HG03442 (cell line): ENCODE measurements at regions not wholly inside any gene's neighbourhood (a gene's known extent, or its start where the extent isn't known, plus 50 kb on each side); places are given as distances from the start of the nearest gene placed in this dataset.
"Not testable (repeated sequence)": the region's sequence is repeated elsewhere in the genome, so short reads cannot be mapped to it uniquely, and the experiment has no call there.

Experiments used
- ATAC-seq: cut with Tn5 transposase; IDR thresholded peaks from one replicate; pipeline ENCODE4 v1.9.1; 2021; ENCODE audit warnings: mild to moderate bottlenecking, moderate library complexity; ENCODE audit not compliant: unreplicated experiment

GRCh38 chr6:44037847-44038542 is 89.3 kb downstream of the MRPL14 start:
- ATAC-seq: no peak

DNA sequence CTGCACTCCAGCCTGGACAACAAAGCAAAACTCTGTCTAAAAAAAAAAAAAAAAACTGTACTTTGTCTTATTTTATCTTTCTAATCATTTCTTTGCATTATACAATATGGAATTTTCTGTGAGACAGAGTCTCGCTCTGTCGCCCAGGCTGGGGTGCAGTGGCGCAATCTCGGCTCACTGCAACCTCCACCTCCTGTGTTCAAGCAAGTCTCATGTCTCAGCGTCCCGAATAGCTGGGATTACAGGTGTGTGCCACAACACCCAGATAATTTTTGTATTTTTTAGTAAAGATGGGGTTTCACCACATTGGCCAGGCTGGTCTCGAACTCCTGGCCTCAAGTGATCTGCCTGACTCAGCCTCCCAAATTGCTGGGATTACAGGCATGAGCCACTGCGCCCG is 90.0 kb downstream of the MRPL14 start:
- not testable (repeated sequence) for ATAC-seq

GRCh38 chr6:44036699-44037101 is 90.6 kb downstream of the MRPL14 start:
- ATAC-seq: no peak

DNA sequence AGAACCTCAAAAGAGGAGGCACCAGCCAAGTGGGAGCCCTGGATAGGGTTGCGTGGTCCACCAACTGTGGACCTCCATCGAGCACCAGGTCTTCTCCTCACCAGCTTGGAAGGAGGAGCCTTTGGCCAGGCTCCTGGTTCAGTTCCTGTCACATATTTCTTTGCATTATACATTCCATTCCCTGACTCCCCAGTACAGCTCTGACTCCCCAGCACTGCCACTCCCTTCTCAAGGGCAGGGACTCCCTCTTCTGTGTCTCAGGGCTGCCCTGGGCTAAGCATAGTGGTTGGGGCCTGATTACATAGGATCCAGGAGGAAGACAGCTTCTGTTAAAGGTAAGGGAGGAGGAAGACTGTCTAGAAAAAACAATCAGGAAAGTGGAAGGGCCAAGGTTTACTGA is 91.1 kb downstream of the MRPL14 start:
- ATAC-seq: no peak

GRCh38 chr6:44035621-44036020 is 91.6 kb downstream of the MRPL14 start:
- ATAC-seq: no peak

DNA sequence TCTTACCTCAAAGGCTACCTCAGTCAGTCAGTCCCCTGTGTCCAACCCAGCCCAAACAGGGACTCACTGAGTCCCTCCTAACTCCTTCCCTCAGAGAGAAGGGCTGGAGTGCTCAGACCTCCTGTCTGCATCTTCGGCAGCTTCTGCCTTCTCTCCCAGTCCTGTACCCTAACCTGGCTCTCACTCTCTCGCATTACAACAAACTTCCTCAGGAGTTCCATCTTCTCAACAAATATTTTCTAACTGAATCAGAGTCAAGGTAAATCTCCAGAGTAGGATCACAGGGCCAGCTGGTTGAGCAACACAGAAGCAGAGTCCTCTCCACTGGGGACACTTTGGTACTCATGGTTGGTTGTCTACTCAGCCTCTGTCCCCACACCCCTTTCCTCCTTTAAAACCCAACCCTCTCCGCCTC is 92.3 kb downstream of the MRPL14 start:
- no peak for ATAC-seq

- ATAC-seq: no peak
Observed at GRCh38 chr6:44034391-44034861, 92.8 kb downstream of the MRPL14 start.

DNA sequence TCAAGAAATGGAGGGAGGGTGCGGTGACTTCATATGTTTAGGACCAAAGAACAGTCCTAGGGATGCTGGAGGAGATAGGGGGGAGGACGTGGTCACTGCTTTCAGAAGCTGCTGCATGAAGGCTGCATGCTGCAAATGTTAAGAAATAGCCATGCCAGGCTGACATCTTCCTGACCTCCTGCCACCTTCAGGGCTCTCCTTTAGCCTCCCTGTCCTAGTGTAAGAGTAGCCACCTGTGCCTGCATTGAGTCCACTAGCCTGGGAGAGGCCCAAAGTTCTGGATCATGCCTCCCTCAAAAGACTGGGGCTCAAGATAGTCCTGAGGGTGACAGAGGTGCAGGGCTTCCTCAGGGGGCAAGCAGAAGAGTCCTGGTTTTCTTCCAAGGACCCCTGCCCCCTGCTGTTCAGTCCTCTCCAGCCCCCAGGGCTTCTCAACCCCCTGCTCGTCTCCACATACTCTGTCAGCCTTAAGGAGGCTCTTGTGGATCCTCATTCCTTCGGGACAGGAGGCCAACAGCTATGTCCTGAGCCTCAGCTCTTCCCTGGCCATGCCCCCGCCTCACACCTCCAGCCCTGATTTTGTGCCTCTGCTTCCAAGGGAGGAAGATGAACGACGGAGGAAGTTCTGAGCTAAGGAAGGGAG is 96.3 kb downstream of the MRPL14 start:
- no peak for ATAC-seq

GRCh38 chr6:44029444-44030185 is 97.6 kb downstream of the MRPL14 start:
- ATAC-seq: no peak

GRCh38 chr6:44028789-44029310 is 98.4 kb downstream of the MRPL14 start:
- ATAC-seq: no peak

- no peak for ATAC-seq
Observed at GRCh38 chr6:44025226-44025625, 102.0 kb downstream of the MRPL14 start.

DNA sequence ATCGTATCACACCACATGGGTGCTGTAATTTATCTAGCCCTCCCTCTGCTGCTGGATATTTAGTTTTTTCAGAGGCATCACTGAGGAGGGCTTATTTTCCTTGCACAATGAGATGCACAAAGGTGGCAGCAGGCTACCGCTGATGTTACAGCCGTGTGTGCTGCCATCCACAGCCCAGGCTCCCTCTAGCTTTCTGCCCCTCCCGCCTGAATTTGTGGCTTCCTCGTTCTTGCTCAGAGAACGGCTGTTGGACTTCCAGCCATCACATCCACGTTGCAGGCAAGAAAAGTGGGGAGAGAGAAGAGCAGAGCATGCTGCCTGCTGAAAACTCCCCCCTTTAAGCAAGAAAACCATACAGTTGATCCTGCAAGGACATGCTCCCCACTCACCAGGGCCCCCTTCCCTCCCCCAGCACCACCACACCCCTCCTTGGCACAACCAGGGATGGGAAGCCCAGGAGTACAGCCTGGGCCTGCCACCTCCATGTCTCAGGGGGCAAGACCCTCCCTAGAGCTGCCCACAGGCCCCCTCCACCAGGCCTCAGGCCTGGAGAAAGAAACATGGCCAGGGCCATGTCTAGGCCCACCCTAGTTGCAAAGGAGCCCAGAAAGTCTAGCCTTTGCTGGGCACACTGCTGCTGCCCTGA is 102.6 kb downstream of the MRPL14 start:
- no peak for ATAC-seq

GRCh38 chr6:44023586-44024454 is 103.4 kb downstream of the MRPL14 start:
- ATAC-seq: no peak

GRCh38 chr6:44022671-44023352 is 104.4 kb downstream of the MRPL14 start:
- ATAC-seq: no peak

- no peak for ATAC-seq
Observed at GRCh38 chr6:44022296-44022661, 105.0 kb downstream of the MRPL14 start.

DNA sequence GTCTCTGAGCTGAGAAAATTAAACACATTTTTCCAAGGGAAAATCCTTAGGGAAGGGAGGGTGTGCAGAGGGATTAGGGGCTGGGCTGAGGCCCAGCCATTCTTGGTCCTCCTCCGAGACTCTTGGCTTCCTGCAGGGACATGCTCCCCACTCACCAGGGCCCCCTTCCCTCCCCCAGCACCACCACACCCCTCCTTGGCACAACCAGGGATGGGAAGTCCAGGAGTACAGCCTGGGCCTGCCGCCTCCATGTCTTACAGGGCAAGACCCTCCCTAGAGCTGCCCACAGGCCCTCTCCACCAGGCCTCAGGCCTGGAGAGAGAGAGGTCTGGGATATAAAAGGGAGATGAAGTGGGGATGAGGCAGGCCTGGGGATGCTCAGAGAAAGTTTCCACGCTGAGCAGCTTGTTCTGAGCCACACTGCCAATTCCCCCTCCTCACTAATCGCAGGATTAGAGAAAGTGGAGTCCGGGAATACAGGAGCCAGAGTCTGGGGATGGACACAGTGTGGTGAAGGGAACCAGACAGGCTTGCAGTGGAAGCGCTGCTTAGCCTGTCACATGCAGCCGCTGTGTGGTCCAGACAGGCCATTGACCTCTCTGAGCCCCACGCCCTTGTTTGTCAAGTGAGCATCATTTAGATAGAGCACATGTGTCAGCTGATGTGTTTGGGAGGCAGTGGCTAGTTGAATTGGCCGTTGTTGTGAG is 105.5 kb downstream of the MRPL14 start:
- ATAC-seq: no peak

DNA sequence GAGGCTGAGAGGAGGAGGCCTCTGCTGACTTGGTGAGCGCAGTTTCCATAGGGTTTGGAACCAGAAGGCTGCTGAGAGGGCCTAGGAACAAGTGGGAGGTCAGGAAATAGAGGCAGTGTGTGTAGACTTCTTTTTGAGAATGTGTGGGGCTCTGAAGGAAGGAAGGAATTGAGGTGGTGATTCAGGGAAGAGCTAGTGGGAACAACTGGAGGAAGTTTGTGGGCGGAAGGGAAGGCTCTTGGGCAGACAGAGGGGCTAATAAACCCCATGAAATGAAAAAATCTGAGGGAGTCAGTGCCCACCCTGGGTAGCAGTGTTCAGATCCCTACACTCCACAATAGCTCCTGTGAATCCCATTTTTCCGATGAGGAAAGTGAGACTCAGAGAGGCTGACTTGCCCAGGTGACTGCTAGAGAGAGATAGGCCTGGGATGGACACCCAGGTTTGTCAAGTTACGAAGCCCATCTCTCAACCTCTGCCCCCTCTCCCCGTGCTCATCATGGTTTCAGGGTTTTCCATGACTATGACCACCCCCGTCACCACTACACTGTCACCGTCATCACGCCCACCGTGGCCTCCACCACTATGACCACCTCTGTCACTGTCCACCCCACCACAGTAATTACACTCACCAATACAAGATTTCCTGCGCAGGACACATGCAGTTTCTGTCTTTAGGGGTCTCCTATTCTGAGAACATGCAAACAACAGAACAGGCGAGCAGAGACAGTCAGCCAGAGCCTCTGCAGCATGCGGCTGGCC is 106.4 kb downstream of the MRPL14 start:
- ATAC-seq: no peak

- no peak for ATAC-seq
Observed at GRCh38 chr6:44020148-44020547, 107.1 kb downstream of the MRPL14 start.
